Panc1 (cell line): ENCODE measurements at regions not wholly inside any gene's neighbourhood (a gene's known extent, or its start where the extent isn't known, plus 50 kb on each side); places are given as distances from the start of the nearest gene placed in this dataset.

ENCODE experiments used
- ATAC-seq: fragments of 200-7000 bp; cut with Tn5 transposase; 2 replicates; pipeline ENCODE4 v1.9.1; 2020; ENCODE audit warnings: mild to moderate bottlenecking, moderate library complexity
- BruUV-seq: library from RNA; stranded (reverse); fragments of 400-500 nt; replicated peaks from 2 replicates; lab custom pipeline; 2021; lab: Mats Ljungman, UMichigan
- CTCF ChIA-PET: fragments of 300-600 bp; sonication (Branson Sonifier 250); formaldehyde crosslinking; loops from one replicate; lab custom pipeline; 2022; ENCODE audit warnings: antibody characterized with exemption; lab: Charles Lee
- POLR2A ChIA-PET: fragments of 300-600 bp; sonication (Branson Sonifier 250); formaldehyde crosslinking; loops from one replicate; lab custom pipeline; 2022; ENCODE audit warnings: antibody characterized with exemption; lab: Charles Lee
- DNase-seq: peaks from one replicate; pipeline ENCODE4 v3.0.0-alpha.2; 2010; ENCODE audit warnings: low read depth, low spot score
- H3K27ac ChIP-seq: 2 replicates; pipeline ENCODE4 v1.5.1; 2011; ENCODE audit warnings: mild to moderate bottlenecking, low read length, inconsistent platforms
- H3K27me3 ChIP-seq: fragments of 200-500 bp; sonication (Bioruptor generic); 2 replicates; pipeline ENCODE4 v1.6.0; 2014; ENCODE audit warnings: low read length, inconsistent platforms; ENCODE audit not compliant: control insufficient read depth, insufficient read depth
- H3K36me3 ChIP-seq: fragments of 200-500 bp; sonication (Bioruptor generic); 2 replicates; pipeline ENCODE4 v1.5.1; 2014; ENCODE audit warnings: inconsistent platforms, mild to moderate bottlenecking, low read length, moderate library complexity; ENCODE audit not compliant: control insufficient read depth, insufficient read depth
- H3K4me1 ChIP-seq: 2 replicates; pipeline ENCODE4 v1.5.1; 2011; ENCODE audit warnings: inconsistent platforms, mild to moderate bottlenecking, low read length, moderate library complexity; ENCODE audit not compliant: control insufficient read depth, insufficient read depth
- H3K4me3 ChIP-seq, 2 experiments: 2 replicates each; pipeline ENCODE4 v1.5.1; 2011 to 2012; ENCODE audit warnings: low read depth in 2 of 2, low read length in 2 of 2, mild to moderate bottlenecking in 2 of 2, inconsistent platforms in 1 of 2, moderate library complexity in 1 of 2
- H3K9me3 ChIP-seq: fragments of 200-500 bp; sonication (Bioruptor generic); 2 replicates; pipeline ENCODE4 v1.5.1; 2014; ENCODE audit warnings: low read depth, mild to moderate bottlenecking, inconsistent platforms, low read length, moderate library complexity; ENCODE audit not compliant: control insufficient read depth, insufficient read depth
- POLR2AphosphoS5 ChIP-seq: IDR thresholded peaks from 2 replicates; pipeline ENCODE4 v1.6.1; 2012; ENCODE audit warnings: mild to moderate bottlenecking, low read depth, low read length, moderate library complexity
- REST ChIP-seq, 2 experiments: IDR thresholded peaks; 2 replicates each; pipeline ENCODE4 v1.6.1; 2011 to 2012; ENCODE audit warnings: low read depth in 2 of 2, control low read depth in 1 of 2, low read length in 1 of 2, mild to moderate bottlenecking in 1 of 2, moderate library complexity in 1 of 2; ENCODE audit not compliant: insufficient read depth in 1 of 2
- SIN3A ChIP-seq: IDR thresholded peaks from 2 replicates; pipeline ENCODE4 v1.6.1; 2012; ENCODE audit warnings: low read depth, mild to moderate bottlenecking, low read length, moderate library complexity, borderline replicate concordance; ENCODE audit not compliant: insufficient read depth
- TCF7L2 ChIP-seq: IDR thresholded peaks from 2 replicates; pipeline ENCODE4 v1.6.1; 2011; ENCODE audit warnings: mild to moderate bottlenecking, low read depth, low read length, inconsistent platforms
- in situ Hi-C: cut with HindIII; loops from 2 replicates; pipeline ENCODE4 v1.10.0; 2016; ENCODE audit warnings: low sequenced_read_pairs, low pct_unique_long_range_greater_than_20kb
- intact Hi-C: fragments of 100-400 bp; cut with micrococcal nuclease; formaldehyde crosslinking; loops from one replicate; pipeline ENCODE4 v1.10.0; 2022; ENCODE audit not compliant: unreplicated experiment
- TF ChIP-seq, protein P1 (sequence below): fragments of 450-650 bp; IDR thresholded peaks from 2 replicates; pipeline ENCODE4 v1.5.1; 2017; ENCODE audit warnings: mild to moderate bottlenecking

DNA sequence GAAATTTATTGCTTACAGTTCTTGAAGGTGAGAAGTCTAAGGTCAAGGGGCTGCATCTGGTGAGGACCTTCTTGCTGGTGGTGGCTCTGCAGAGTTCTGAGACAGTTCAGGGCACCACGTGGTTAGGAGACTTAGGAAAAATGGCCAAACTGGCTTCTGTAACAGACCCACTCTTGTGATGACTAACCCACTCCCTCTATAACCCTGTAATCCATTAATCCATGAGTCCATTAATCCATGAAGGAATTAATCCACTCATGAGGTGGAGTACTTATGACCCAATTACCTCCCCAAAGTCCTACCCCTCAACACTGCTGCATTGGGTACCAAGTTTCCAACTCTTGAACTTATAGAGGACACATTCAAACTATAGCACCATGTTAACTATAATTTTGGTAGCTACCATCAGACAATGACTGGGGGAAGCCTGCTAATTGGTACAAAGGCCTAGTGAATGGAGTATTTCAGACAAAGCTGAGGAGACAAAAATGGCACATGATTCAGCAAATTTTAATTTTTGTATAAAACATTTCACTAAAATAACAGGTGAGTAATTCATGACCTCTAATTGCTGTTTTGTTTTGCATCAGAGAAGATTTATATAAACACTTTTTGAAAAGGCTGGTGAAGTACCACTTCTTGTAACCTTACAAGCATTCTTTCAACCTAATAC lies 374.1 kb upstream of the TBL1XR1 start:
- intact Hi-C loops, result no loop called here
- ChIA-PET CTCF (no interaction called here), POLR2A (no interaction called here)
- ATAC-seq (no peak), DNase-seq (no peak)
- in situ Hi-C loops, result no loop called here
- H3K4me1 ChIP-seq, result no peaks in the 10 kb centered on the region
- no peaks in the 10 kb centered on the region for H3K36me3 ChIP-seq
- BruUV-seq, result no TSS peak
- H3K27me3 ChIP-seq, result no peaks in the 10 kb centered on the region
- no peak overlapping the region for H3K4me3 ChIP-seq
- H3K27ac ChIP-seq, result peak overlapping the region; percentile 20; the same call in 1 of the 2 replicates
- TF ChIP-seq, protein P1, sequence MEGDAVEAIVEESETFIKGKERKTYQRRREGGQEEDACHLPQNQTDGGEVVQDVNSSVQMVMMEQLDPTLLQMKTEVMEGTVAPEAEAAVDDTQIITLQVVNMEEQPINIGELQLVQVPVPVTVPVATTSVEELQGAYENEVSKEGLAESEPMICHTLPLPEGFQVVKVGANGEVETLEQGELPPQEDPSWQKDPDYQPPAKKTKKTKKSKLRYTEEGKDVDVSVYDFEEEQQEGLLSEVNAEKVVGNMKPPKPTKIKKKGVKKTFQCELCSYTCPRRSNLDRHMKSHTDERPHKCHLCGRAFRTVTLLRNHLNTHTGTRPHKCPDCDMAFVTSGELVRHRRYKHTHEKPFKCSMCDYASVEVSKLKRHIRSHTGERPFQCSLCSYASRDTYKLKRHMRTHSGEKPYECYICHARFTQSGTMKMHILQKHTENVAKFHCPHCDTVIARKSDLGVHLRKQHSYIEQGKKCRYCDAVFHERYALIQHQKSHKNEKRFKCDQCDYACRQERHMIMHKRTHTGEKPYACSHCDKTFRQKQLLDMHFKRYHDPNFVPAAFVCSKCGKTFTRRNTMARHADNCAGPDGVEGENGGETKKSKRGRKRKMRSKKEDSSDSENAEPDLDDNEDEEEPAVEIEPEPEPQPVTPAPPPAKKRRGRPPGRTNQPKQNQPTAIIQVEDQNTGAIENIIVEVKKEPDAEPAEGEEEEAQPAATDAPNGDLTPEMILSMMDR, result no peak
- no peak for TF ChIP-seq POLR2AphosphoS5
- TF ChIP-seq SIN3A, result no peak
- TF ChIP-seq TCF7L2, result no peak
- no peak for TF ChIP-seq REST (IDR thresholded peaks at IDR 0.05; ENCODE audit: insufficient read depth in 1 of 2, low read depth in 2 of 2, low read length in 1 of 2)
- H3K9me3 ChIP-seq, result no peaks in the 10 kb centered on the region

- intact Hi-C loops, result no loop called here
- POLR2A ChIA-PET, result no interaction called here
- in situ Hi-C loops, result no loop called here
- Histone ChIP-seq H3K4me1 (no peaks in the 10 kb centered on the region), H3K36me3 (no peaks in the 10 kb centered on the region), H3K9me3 (no peaks in the 10 kb centered on the region), H3K4me3 (no peak overlapping the region), H3K27me3 (no peaks in the 10 kb centered on the region), H3K27ac (peak overlapping the region; percentile 20; the same call in 1 of the 2 replicates)
- DNase-seq (no peak), ATAC-seq (no peak)
- TF ChIP-seq REST (IDR thresholded peaks at IDR 0.05; ENCODE audit: insufficient read depth in 1 of 2, low read depth in 2 of 2, low read length in 1 of 2) (no peak), POLR2AphosphoS5 (no peak), SIN3A (no peak), TCF7L2 (no peak)
- TF ChIP-seq, protein P1, result no peak
- BruUV-seq, result no TSS peak
- CTCF ChIA-PET, result no interaction called here
Observed at GRCh38 chr3:177571944-177572315, 374.6 kb upstream of the TBL1XR1 start.
